ENCODE measurements at regions not wholly inside any gene's neighbourhood (a gene's known extent, or its start where the extent isn't known, plus 50 kb on each side); places are given as distances from the start of the nearest gene placed in this dataset.

GRCh38 chr5:130706696-130707095, 458.4 kb downstream of the HINT1 start:
- Mint-ChIP-seq H3K4me3 (no peak overlapping the region), H3K27me3 (no peaks in the 10 kb centered on the region), H3K36me3 (ENCODE audit: insufficient read depth) (no peaks in the 10 kb centered on the region), H3K9me3 (no peaks in the 10 kb centered on the region), H3K4me1 (ENCODE audit: low read depth in 2 of 2) (no peaks in the 10 kb centered on the region), H3K27ac (no peak overlapping the region)
- DNase-seq: no peak
- no peak for ATAC-seq (replicated peaks)

DNA sequence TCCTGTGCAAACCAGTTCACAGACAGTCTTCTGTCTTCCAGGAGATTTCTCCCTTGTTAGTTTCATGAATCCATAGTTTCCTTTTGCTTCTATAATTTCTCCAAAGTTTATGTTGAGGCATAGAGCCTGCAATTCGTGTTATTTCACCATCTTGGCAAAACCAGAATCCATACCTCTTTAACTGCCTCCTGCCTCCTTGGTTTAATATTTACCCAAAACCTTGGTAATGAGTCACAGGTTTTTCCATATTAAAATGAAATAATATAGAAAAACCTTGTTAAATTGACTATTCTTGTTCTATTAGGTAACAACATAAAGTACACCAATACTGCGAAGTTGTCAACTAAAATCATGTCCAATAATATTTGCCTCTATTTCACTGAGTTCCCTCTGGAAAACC, 459.7 kb downstream of the HINT1 start:
- H3K27ac Mint-ChIP-seq: no peak overlapping the region
- H3K4me3 Mint-ChIP-seq: no peak overlapping the region
- H3K4me1 Mint-ChIP-seq (ENCODE audit: low read depth in 2 of 2): no peaks in the 10 kb centered on the region
- H3K27me3 Mint-ChIP-seq: no peaks in the 10 kb centered on the region
- DNase-seq (no peak), ATAC-seq (replicated peaks) (no peak)
- no peaks in the 10 kb centered on the region for H3K9me3 Mint-ChIP-seq
- no peaks in the 10 kb centered on the region for H3K36me3 Mint-ChIP-seq (ENCODE audit: insufficient read depth)

GRCh38 chr5:130693509-130693908, 471.5 kb downstream of the HINT1 start:
- Mint-ChIP-seq H3K27ac (no peak overlapping the region), H3K9me3 (no peaks in the 10 kb centered on the region), H3K27me3 (peaks cover 12 to 16% of the 10 kb centered on the region in 2 donors), H3K36me3 (ENCODE audit: insufficient read depth) (no peaks in the 10 kb centered on the region), H3K4me1 (ENCODE audit: low read depth in 2 of 2) (no peaks in the 10 kb centered on the region), H3K4me3 (no peak overlapping the region)
- ATAC-seq (replicated peaks) (no peak), DNase-seq (no peak)

GRCh38 chr5:130692770-130693169, 472.3 kb downstream of the HINT1 start:
- no peak overlapping the region for H3K4me3 Mint-ChIP-seq
- H3K4me1 Mint-ChIP-seq (ENCODE audit: low read depth in 2 of 2): no peaks in the 10 kb centered on the region
- H3K27ac Mint-ChIP-seq: no peak overlapping the region
- H3K27me3 Mint-ChIP-seq: peaks cover 9 to 11% of the 10 kb centered on the region in 2 donors
- no peaks in the 10 kb centered on the region for H3K9me3 Mint-ChIP-seq
- DNase-seq (no peak), ATAC-seq (replicated peaks) (no peak)
- no peaks in the 10 kb centered on the region for H3K36me3 Mint-ChIP-seq (ENCODE audit: insufficient read depth)

- peaks cover 12 to 15% of the 10 kb centered on the region in 2 donors for H3K27me3 Mint-ChIP-seq
- H3K4me1 Mint-ChIP-seq (ENCODE audit: low read depth in 2 of 2): no peaks in the 10 kb centered on the region
- H3K27ac Mint-ChIP-seq: no peak overlapping the region
- no peak overlapping the region for H3K4me3 Mint-ChIP-seq
- no peaks in the 10 kb centered on the region for H3K36me3 Mint-ChIP-seq (ENCODE audit: insufficient read depth)
- peaks cover 0 to 2% of the 10 kb centered on the region in 2 donors for H3K9me3 Mint-ChIP-seq
- DNase-seq: no peak
- no peak for ATAC-seq (replicated peaks)
Observed at GRCh38 chr5:130689831-130690230, 475.2 kb downstream of the HINT1 start.

- peaks cover 12 to 15% of the 10 kb centered on the region in 2 donors for H3K27me3 Mint-ChIP-seq
- no peaks in the 10 kb centered on the region for H3K4me1 Mint-ChIP-seq (ENCODE audit: low read depth in 2 of 2)
- DNase-seq: no peak
- H3K36me3 Mint-ChIP-seq (ENCODE audit: insufficient read depth): no peaks in the 10 kb centered on the region
- no peak for ATAC-seq (replicated peaks)
- peaks cover 0 to 2% of the 10 kb centered on the region in 2 donors for H3K9me3 Mint-ChIP-seq
- no peak overlapping the region for H3K4me3 Mint-ChIP-seq
- H3K27ac Mint-ChIP-seq: no peak overlapping the region
Observed at GRCh38 chr5:130687085-130687733, 477.8 kb downstream of the HINT1 start.

GRCh38 chr5:130678637-130679036, 486.4 kb downstream of the HINT1 start:
- Mint-ChIP-seq H3K9me3 (no peaks in the 10 kb centered on the region), H3K4me3 (no peak overlapping the region), H3K27me3 (peaks cover 0 to 9% of the 10 kb centered on the region in 2 donors), H3K36me3 (ENCODE audit: insufficient read depth) (no peaks in the 10 kb centered on the region), H3K4me1 (ENCODE audit: low read depth in 2 of 2) (no peaks in the 10 kb centered on the region), H3K27ac (no peak overlapping the region)
- ATAC-seq (replicated peaks): no peak
- DNase-seq: no peak

GRCh38 chr5:130666462-130666861, 498.6 kb downstream of the HINT1 start:
- ATAC-seq (replicated peaks) (no peak), DNase-seq (no peak)
- no peaks in the 10 kb centered on the region for H3K36me3 Mint-ChIP-seq (ENCODE audit: insufficient read depth)
- no peak overlapping the region for H3K27ac Mint-ChIP-seq
- H3K9me3 Mint-ChIP-seq: no peaks in the 10 kb centered on the region
- peaks cover 5% of the 10 kb centered on the region in 2 donors for H3K27me3 Mint-ChIP-seq
- no peak overlapping the region for H3K4me3 Mint-ChIP-seq
- H3K4me1 Mint-ChIP-seq (ENCODE audit: low read depth in 2 of 2): no peaks in the 10 kb centered on the region

DNA sequence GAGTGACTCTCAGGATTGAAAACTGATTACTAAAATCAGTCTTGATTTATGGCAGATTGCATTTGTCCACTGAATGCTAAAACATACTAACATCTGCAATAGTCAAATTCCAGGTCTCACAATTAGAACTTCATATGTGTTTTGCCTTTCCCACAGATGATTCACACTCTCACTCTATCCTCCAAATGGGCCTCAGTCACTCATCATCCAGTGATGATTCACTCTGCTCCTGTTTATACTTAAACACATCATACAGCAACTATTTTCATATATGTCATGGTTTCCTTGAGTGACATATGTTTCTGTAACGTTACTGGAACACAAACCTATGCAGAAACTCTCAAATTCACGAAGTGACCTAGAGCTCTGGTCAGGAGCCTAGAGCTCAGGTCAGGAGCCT, 512.9 kb downstream of the HINT1 start:
- H3K27ac Mint-ChIP-seq: no peak overlapping the region
- ATAC-seq (replicated peaks): no peak
- no peak for DNase-seq
- peaks cover 7 to 17% of the 10 kb centered on the region in 2 donors for H3K27me3 Mint-ChIP-seq
- no peaks in the 10 kb centered on the region for H3K9me3 Mint-ChIP-seq
- no peak overlapping the region for H3K4me3 Mint-ChIP-seq
- no peaks in the 10 kb centered on the region for H3K4me1 Mint-ChIP-seq (ENCODE audit: low read depth in 2 of 2)
- H3K36me3 Mint-ChIP-seq (ENCODE audit: insufficient read depth): no peaks in the 10 kb centered on the region

DNA sequence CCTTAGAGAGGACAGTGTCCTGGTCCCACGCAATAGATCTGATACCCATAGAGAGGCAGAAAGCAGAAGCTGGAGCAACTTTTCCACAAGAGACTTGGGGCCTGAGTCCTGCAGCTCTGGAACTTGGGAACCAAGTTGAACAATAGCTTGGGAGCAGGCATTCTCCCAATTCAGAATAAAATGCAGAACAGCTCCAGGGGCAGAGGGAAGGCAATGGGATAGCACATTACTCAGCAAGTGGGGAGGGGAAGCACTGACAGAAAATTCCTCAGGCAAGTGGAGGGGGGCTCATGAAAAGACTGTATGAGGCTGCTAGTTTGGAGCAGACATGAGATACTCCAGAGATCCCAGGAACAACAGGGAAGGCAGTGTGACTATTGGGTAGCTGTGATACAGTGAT, 513.6 kb downstream of the HINT1 start:
- Mint-ChIP-seq H3K9me3 (no peaks in the 10 kb centered on the region), H3K4me1 (ENCODE audit: low read depth in 2 of 2) (no peaks in the 10 kb centered on the region), H3K36me3 (ENCODE audit: insufficient read depth) (no peaks in the 10 kb centered on the region), H3K4me3 (no peak overlapping the region), H3K27me3 (peaks cover 13 to 24% of the 10 kb centered on the region in 2 donors), H3K27ac (no peak overlapping the region)
- no peak for DNase-seq
- no peak for ATAC-seq (replicated peaks)

- H3K27ac Mint-ChIP-seq: no peak overlapping the region
- no peaks in the 10 kb centered on the region for H3K4me1 Mint-ChIP-seq (ENCODE audit: low read depth in 2 of 2)
- DNase-seq: no peak
- H3K9me3 Mint-ChIP-seq: peaks cover 2 to 14% of the 10 kb centered on the region in 2 donors
- ATAC-seq (replicated peaks): no peak
- no peaks in the 10 kb centered on the region for H3K36me3 Mint-ChIP-seq (ENCODE audit: insufficient read depth)
- no peak overlapping the region for H3K4me3 Mint-ChIP-seq
- peaks cover 6 to 24% of the 10 kb centered on the region in 2 donors for H3K27me3 Mint-ChIP-seq
Observed at GRCh38 chr5:130643321-130643720, 521.7 kb downstream of the HINT1 start.

DNA sequence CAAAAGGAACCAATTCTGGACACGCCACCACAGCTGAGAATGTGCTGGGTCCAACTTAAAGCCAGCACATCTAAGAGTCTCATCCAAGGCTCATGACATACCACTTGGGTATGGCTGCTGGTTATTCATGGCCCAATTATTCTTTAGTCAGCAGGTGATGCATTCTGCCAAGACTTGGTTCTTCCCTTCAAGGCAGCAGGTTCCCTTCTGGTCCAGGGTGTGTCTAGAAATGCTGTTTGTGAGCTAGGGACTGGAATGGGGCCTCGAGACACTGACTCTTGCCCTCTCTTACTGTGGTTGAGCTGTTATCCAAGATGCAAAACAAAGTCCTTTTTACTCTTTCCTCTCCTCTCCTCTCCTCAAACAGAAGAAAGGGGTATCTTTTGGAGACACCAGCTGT, 522.6 kb downstream of the HINT1 start:
- H3K4me3 Mint-ChIP-seq: no peak overlapping the region

GRCh38 chr5:130627145-130627544, 537.9 kb downstream of the HINT1 start:
- no peaks in the 10 kb centered on the region for H3K27me3 Mint-ChIP-seq
- no peak overlapping the region for H3K4me3 Mint-ChIP-seq
- ATAC-seq (replicated peaks) (no peak), DNase-seq (no peak)
- H3K4me1 Mint-ChIP-seq (ENCODE audit: low read depth in 2 of 2): no peaks in the 10 kb centered on the region
- no peak overlapping the region for H3K27ac Mint-ChIP-seq
- H3K9me3 Mint-ChIP-seq: peaks cover 0 to 6% of the 10 kb centered on the region in 2 donors
- peaks cover 4% of the 10 kb centered on the region for H3K36me3 Mint-ChIP-seq (ENCODE audit: insufficient read depth)

More for the DNA sequence above, 522.6 kb downstream of the HINT1 start:
- Mint-ChIP-seq H3K36me3 (ENCODE audit: insufficient read depth) (no peaks in the 10 kb centered on the region), H3K4me1 (ENCODE audit: low read depth in 2 of 2) (no peaks in the 10 kb centered on the region), H3K27me3 (peaks cover 6 to 24% of the 10 kb centered on the region in 2 donors), H3K9me3 (peaks cover 2 to 14% of the 10 kb centered on the region in 2 donors), H3K27ac (no peak overlapping the region)
- DNase-seq (no peak), ATAC-seq (replicated peaks) (no peak)

- Mint-ChIP-seq H3K4me1 (ENCODE audit: low read depth in 2 of 2) (no peaks in the 10 kb centered on the region), H3K27ac (no peak overlapping the region), H3K27me3 (no peaks in the 10 kb centered on the region), H3K9me3 (peaks cover 5 to 6% of the 10 kb centered on the region in 2 donors), H3K36me3 (ENCODE audit: insufficient read depth) (peaks cover 4% of the 10 kb centered on the region), H3K4me3 (no peak overlapping the region)
- DNase-seq (no peak), ATAC-seq (replicated peaks) (no peak)
Observed at GRCh38 chr5:130624805-130625204, 540.3 kb downstream of the HINT1 start.
